GM21447 (cell line): ENCODE measurements at regions not wholly inside any gene's neighbourhood (a gene's known extent, or its start where the extent isn't known, plus 50 kb on each side); places are given as distances from the start of the nearest gene placed in this dataset.

Source experiments
- ATAC-seq: cut with Tn5 transposase; IDR thresholded peaks from one replicate; pipeline ENCODE4 v1.9.1; 2021; ENCODE audit not compliant: unreplicated experiment

DNA sequence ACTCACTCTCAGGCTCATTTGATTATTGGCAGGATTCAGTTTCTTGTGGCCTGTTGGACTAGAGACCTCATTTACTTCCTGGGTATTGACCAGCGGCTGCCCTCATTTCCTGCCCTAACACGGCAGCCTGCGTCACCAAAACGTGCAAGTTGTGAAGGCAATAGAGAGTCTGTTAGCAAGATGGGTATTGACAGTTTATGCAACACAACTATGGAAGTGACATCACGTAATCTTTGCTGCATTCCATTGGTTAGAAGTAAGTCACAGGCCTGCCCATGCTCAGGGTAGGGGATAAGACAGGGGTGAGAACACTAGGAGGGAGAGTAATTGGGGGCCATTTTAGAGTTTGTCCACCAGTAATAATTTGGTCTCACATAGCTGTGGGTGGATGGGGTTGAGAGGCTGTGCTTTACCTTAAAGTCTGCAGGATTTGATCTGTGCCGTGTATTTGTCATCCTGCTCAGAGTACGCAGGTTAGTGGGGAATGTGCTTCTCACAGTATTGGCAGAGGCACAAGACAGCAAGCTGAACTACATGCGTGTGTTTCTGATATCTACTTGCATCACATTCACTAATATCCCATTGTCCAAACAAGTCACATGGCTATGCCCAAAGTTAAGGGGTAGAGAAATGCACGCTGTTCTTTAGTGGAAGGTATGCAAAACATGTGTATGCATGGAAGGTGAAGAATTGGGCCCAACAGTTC, 83.3 kb downstream of the EDEM1 start:
- no peak for ATAC-seq

DNA sequence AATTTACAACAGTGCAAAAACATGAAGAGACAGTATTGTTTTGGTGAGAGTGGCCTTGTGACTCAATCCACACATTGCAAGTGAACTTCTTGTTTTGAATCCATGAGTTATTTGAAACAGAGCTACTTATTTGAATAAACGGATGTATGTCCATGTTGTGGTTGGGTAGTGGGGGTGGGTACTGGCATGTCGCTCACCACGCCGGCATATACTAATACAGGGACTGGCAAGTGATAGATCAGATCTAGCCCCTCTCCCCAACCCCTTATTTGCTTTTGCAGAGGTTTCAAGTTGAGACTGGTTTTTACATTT, 83.8 kb downstream of the EDEM1 start:
- no peak for ATAC-seq

DNA sequence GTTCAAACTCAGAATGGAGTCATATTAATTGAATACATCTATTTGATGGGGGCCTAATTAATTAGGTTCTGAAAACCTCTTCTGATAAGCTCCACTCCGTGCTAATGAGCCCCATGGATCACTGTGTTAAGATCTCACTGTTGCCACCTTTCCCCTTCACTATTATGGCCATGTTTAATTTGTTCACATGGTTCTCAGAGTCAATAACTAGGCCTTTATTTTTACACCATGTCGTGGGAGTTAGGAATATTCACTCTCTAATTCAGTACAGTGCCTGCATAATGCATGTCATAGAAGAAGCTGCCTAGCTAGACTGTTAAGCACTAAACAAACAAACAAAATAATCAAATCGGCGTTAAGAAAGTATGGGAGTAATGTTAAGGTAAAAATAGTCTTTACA, 84.9 kb downstream of the EDEM1 start:
- ATAC-seq: no peak

DNA sequence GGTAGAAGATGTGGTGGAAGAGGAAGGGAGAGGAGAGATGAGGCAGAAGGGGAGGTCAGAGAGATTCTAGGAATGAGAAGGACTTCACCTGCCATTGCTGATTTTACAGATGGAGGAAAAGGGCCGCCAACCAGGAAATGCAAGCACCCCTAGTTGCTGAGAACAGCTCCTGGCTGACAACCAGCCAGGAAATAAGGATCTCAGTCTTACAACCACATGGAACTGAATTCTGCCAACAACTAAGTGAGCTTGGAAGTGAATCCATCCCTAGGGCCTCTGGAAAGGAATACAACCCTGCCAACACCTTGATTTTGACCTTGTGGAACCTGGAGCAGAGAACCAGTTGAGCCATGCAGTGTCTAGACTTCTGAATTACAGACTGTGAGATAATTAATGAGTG, 86.6 kb downstream of the EDEM1 start:
- no peak for ATAC-seq

DNA sequence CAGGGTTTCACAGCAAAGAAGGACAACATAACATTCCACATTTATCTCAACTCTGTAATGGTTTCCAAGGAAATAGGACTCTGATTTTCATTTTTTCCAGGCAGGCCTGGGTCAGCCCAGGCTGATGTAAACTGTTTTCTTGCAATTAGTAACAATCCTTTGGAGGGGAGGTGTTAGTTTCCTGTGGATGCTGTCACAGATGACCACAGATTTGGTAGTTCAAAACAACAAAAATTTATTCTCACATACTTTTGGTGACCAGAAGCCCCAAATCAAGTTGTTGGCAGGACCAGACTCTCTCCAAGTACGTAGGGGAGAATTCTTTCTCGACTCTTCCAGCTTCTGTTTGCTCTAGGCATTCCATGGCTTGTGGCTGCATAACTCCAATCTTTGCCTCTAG, 88.0 kb downstream of the EDEM1 start:
- ATAC-seq: no peak

DNA sequence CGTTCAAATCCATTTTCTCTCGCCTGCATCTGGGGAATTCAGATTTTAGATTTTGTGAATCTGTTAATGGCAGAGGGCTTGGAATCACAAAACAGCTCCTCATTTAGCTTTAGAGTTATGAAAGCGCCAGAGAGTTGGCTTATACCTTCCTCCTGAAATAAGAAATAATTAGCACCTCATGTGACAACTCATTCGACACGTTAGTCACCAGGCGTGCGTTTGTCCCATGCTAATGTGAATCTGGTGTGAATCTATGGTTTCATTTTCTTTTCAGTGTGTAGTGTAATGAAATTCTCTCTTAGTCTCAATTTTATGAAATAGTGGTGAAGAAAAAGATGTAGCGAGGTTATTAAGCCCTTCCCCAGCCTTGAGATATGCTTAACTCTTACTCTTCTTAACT, 89.4 kb downstream of the EDEM1 start:
- ATAC-seq: no peak

DNA sequence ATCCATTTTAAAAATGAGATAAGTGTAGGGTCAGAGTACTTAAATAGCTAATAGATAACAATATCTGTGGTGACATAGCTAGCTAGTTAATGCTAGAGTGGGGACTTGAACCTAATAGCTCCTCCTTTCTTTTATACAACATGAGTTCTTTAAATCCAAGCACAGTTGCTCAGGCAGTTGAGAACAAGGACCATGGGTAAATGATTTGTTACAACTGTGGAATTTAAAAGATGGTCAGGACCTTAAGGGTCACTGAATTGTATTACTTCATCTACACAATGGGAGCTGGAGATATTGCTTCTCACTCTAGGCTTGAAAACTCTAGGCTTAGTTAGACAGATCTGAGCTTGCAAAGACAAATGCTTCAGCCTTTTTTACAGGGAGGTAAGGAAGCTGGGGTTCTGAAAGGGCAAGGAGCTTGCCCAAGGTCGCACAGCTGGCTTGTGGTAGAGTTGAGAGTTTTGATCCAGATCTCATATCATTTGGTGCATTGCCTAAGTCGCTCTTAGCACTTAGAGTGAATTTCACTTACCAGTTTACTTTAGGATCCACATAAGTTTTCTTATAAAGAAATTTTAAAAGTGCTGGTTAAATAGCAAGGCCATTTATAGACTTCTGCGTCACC, 90.2 kb downstream of the EDEM1 start:
- no peak for ATAC-seq

DNA sequence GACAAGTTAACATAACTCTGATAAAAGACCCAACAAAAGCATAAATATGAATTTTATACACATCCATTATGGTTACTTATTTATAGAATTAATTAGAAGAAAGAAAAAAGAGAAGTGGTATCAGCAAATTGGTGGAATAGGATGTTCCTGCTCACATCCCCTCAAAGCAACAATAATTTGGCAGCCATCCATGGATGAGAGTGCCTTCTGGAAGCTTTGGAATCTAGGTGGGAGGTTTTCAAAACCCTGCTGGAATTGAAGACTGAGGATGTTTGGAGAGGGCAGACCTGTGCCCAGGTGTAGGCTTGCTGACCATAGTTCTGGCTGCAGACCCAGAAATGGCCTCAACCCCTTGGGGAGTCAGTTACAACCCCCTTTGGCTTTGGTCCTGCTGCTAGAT, 91.2 kb downstream of the EDEM1 start:
- no peak for ATAC-seq

DNA sequence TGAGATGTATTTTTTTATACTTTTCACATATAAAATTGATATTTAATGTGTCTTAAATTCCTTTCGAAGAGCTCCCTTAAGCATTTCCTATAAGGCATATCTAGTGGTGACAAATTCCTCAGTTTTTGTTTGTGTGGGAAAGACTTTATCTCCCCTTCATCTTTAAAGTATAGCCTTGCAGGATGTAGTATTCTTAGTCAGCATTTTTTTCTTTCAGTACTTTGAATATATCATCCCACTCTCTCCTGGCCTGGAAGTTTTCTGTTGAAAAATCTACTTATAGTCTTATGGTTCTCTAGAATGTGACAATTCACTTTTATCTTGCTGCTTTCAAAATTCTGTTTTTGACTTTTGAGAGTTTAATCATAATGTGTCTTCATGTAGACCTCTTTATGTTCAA, 95.2 kb downstream of the EDEM1 start:
- no peak for ATAC-seq

DNA sequence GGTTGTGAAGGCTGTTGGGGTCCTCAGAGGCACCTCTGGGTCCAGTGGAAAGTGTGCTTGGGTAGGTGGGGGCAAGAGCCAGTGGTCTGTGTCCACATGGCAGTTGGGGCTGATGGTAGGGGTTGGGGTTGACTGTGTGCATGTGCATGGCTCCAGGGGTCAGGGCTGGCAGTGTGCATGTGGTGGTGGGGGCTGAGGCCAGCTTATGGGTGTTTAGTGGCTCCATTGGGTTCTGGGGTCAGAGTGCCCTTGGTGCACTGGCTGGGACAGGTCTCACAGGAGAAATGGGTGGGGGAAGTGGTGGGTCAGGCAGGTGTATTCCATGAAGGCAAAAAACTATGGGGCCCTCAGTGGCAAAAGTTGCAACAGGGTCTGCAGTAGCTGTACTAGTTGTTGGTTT, 97.9 kb downstream of the EDEM1 start:
- ATAC-seq: no peak

DNA sequence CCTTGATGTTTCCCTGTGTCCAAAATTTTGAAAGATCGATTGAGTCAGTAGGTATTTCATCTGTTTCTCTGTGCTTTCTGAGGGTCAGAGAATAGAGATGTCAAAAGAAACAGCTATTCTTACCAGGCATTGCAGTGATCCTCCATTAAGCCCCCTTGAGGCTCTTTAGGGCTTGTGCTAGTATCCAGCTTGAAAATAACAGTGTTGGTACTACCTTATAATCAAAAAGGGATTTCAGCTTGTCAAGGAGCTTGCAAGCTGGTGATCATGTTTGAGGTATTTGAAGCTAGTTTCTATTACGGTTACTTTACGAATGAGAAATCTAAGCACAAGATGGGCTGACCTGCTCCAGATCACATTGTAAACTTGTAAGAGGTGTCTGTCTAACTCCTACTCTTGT, 103.4 kb downstream of the EDEM1 start:
- no peak for ATAC-seq

DNA sequence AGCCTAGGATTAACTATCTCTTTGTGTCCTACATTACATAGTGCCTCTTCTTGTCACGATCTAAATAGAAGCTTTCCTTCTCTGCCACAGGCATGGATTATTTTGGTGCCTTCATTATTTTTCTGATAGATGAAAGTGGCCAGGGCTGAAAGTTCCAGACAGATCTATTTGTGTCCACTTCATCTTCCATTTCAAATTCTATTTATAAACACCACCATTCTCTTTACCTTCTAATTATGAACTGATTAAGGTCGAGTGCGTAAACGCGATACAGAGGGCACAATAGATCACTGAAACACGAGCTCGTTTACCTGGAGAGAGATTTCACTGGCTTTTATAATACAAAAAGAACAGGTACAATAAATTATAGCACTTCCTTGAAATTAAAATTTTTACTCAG, 105.0 kb downstream of the EDEM1 start:
- ATAC-seq: no peak

DNA sequence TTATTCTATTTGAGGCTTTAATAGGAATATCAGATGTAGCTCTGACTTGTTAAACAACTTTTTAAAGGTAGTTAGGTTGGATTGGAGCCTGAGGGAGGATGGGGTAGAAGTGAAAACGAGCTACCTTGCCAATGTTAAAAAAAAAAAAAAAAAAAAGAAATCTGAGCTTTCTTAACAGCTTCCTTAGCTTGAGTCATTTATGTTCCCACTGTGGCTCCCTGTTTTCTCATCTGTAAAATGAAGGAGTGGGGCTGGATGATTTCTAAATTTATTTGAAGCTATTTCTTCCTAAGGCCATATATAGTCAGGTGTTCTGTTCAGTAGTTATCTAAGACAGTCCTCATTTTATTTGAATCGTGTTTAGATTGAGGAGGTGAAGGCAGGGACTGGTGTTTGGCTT, 105.7 kb downstream of the EDEM1 start:
- ATAC-seq: no peak

DNA sequence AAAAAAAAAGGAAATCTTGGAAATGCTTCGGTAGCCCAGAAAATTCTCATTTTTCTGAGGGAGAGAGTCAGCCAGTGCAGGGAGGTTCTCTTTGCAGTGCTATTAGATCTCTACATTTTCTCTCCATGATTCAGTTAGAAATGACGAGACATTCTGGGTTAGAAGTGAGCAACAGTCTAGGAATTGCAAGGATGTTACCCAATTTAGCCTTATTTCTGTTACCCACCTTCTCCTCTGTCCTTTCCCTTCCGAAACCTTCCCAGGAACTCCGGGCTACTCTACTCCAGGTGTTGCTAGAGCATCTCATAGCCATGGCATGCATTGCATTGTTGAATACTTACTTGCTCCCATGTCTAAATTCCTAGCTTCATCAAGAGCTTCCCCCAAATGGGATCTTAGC, 106.8 kb downstream of the EDEM1 start:
- no peak for ATAC-seq

DNA sequence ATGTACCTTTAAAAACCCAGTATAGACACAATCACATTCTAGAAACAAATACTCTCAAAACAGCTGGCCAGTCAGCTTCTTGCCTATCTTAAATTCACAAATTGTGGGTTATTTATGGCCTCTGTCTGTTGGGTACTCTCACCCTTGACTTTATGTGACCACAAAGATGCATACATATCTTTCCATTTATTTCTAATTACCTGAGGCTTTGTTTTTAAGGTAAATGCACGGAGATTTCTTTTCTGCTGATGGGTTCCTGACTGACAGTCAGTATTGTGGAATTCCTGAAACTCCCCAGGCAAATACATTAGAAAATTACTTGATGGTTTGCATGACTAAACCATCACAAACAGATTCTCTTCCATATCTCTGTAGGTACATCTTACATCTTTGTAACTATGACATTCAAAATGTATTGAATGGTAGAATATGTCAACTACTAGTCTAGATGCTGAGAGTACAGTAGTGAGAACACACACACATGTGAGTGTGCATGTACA, 107.7 kb downstream of the EDEM1 start:
- no peak for ATAC-seq

DNA sequence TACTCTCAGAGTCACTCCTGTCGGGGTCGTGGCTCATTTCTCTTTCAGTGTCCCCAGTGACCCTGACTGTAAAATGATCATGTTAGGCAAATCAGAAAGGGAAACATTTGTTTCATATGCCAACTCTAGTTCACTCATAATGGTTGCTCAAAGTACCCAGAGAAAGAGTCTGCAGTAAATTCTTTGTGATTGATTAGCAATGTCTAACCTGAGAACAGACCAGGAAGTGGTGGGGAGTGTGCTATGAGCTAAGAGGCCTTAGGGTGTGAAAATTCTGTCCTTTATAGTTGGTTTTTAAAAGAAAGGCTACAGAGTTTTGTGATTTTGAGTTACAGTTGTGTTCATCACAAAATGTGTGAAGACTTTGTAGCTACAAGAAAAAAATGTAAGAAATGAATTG, 108.9 kb downstream of the EDEM1 start:
- no peak for ATAC-seq

DNA sequence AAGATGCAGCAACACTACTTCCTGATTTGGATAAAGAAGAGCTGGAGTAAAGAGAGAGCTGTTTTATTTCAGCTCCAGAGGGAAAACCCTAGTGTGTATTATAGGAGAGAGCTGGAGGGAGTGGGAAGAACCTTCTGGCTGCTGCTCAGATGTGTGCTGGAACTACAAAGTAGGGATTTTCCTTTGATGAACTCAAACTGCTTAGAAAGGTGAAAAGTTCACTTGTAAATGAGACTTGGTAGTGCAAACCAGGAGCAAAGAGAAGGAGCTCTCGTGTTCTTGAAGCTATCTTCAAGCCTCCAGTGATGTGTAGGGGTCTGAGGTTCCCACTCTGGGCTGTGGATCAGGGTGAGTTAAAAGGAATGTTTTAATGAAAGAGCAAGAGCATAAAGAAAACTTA, 110.4 kb downstream of the EDEM1 start:
- no peak for ATAC-seq

DNA sequence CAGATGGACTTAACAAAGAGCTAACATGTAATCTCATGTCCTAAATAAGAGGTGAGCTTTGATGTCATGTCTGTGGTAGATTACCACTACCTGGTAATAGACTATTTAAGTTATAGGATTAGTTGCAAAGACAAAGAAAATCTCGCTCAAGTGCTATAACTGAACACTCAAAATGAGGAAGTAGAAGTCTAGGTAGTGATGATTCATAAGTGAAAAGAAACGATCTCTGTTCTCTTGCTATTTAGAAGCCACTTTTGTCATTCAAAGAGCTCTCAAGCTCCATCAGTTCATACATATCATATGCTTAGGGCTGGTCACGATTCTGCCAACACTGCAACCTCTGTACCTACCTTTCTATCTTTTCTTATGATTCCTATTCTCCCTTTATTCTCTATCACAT, 110.9 kb downstream of the EDEM1 start:
- peak; percentile 99 for ATAC-seq

DNA sequence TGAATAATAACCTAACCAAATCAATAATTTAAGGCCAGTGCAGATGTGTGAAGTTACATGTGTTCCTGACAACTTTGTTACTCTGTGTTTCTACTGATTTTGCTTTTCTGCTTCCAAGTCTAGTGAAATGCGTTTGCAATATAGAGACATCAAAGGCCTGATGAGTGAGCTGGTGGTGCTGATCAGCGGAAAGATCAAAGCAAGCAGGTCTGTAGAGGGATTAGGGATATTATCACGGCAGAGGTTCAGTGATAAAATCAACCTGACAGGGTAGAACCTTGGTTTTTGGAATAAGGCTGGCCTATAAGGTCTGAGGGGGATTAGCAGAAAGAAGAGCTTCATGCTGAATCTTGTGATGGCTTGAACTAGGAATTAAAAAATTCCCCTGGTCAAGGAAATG, 111.7 kb downstream of the EDEM1 start:
- no peak for ATAC-seq

DNA sequence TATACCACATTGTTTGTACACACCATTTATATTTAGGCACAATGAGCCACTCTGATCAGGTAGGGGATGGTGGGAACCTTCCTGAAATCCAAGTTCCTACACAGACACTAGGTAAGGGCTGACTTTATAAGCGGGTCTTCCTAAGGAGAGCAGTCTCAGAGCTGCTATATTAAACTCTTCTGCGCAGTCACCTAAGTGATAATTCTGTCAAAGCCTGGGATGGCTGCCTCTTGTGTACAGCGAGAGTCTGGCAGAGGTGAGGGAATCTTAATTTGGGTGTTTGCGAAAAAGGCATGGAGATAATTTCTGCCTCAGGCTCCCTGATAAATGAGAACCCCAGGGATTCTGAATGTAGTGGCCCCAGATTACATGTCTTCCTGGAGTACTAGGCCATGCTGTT, 113.1 kb downstream of the EDEM1 start:
- ATAC-seq: no peak

DNA sequence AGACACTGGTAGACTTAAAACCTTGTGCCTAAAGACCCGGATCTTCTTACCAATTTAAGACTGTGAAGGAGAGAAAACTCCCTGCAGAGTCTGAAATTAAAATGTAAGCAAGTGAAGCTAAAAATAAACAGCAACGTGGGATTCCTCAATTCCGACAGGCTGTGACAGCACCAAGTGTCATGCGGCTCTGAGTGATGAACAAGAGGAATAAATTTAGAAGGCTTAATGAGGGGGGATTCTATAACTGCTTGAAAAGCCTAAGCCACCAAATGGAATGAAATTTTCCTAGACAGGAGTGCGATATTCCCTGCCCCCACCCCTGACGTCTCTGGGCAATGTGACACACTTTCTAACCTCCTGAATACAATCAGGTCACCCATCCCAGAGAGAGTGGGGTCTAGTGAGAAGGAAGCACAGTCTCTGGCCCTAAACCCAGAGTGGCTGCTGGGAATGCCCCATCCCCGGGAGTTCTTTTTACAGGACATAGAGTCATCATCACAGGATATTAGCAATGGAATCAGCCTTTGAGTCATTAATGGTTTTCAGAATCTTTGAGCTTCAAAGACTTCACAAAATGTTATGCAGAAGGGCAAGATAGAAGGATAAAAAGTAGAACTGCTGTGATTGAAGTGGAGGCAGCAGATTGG, 114.3 kb downstream of the EDEM1 start:
- ATAC-seq: no peak

DNA sequence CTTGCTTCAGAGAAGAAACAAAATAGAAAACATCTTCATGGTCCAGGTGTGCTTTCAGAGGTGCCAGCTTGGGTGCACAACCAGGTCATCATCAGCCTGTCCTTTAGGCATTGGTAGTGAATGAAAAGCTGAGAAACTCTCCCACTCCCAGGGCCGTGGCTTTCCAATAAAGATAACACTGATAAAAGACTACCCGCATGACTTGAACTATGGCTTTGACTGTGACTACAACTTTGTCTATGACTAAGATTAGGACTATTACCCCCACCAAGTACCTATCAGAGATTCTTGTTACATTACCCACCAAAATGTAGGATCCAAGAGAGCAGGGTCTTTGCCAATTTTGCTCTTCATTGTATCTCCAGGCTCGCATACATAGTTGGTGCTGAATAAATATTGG, 115.2 kb downstream of the EDEM1 start:
- no peak for ATAC-seq

DNA sequence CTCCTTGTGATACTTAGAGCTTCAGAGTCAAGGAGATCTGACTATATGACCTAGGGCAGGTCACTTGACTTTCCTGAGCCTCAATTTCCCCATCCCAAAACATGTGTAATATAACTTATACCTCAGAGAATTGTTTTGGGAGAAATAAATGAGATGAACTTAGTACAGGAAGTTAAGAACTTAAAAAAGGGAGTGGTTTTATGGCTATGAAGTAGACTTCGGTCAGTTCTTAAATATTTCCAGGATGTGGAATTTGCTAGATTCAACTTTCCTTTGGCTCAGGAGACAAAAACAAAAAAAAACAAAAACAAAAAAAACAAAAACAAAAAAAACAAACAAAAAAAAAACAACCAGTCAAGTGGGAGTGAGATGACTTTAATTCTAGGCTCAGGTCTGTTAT, 116.7 kb downstream of the EDEM1 start:
- no peak for ATAC-seq
